ENCODE measurements at regions not wholly inside any gene's neighbourhood (a gene's known extent, or its start where the extent isn't known, plus 50 kb on each side); places are given as distances from the start of the nearest gene placed in this dataset.

- no peak overlapping the region for H3K27ac Mint-ChIP-seq
- no peaks in the 10 kb centered on the region for H3K9me3 Mint-ChIP-seq
- no peaks in the 10 kb centered on the region for H3K36me3 Mint-ChIP-seq
- DNase-seq = peak; percentile 31
- CTCF ChIA-PET = interaction anchor here (0.8 to 4.3 kb wide), 8 partner anchors 9 to 273 kb away, joined by 3 to 26 read pairs (median 4); partner anchors contain the start of gene KALRN
- no peaks in the 10 kb centered on the region for H3K4me1 Mint-ChIP-seq
- no peak overlapping the region for H3K4me3 Mint-ChIP-seq
- peaks cover 30% of the 10 kb centered on the region for H3K27me3 Mint-ChIP-seq
Observed at GRCh38 chr3:124078953-124079911, 87.3 kb upstream of the ROPN1 start.

DNA sequence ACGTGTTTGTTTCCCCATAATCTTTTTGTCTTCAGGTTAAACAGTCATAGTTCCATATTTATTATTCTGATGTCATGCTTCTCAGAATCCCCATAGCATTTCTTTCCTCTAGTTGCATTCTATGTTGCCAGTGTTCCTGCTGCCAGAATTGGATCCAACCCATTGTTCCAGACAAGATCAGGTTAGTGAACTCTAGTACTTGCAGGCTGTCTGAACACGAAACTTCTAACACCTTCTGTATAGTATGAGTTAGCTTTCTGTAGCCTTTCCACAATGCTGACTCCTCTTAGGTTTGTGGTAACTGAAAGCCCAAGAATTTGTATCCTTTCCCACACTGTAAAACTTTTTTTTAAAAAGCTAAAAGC lies 88.0 kb upstream of the ROPN1 start:
- Mint-ChIP-seq H3K36me3 (no peaks in the 10 kb centered on the region), H3K27ac (no peak overlapping the region), H3K4me3 (no peak overlapping the region), H3K9me3 (no peaks in the 10 kb centered on the region), H3K4me1 (no peaks in the 10 kb centered on the region), H3K27me3 (peaks cover 31% of the 10 kb centered on the region)
- DNase-seq = no peak
- CTCF ChIA-PET = interaction anchor here (0.8 to 4.3 kb wide), 9 partner anchors 10 to 430 kb away, joined by 3 to 26 read pairs (median 4); partner anchors contain the start of gene KALRN

DNA sequence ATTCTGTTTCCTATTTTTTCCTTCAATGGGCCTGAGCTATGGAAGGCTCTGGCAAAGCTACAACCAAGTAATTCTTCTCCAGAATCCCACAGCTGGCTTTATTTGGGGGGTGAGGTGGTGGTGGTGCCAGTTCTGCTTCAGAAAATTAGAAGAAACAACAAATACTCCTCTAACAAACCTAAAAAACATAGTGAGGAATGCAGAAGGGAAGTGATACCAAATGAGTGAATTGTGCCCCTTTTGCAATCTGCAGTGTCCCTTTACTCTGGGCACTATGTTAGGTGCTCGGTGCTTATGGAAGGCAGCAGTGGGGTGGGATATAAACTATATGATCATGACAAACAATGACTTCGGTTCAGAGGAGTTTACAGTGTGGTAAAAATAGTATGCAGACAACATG lies 90.4 kb upstream of the ROPN1 start:
- Mint-ChIP-seq H3K36me3 (no peaks in the 10 kb centered on the region), H3K4me3 (no peak overlapping the region), H3K27me3 (peaks cover 21% of the 10 kb centered on the region), H3K9me3 (no peaks in the 10 kb centered on the region), H3K27ac (no peak overlapping the region), H3K4me1 (no peaks in the 10 kb centered on the region)
- no peak for DNase-seq
- CTCF ChIA-PET = interaction anchor here (3.3 kb wide), 1 partner anchor 49 kb away, joined by 8 read pairs; the partner anchor contains the start of gene KALRN

DNA sequence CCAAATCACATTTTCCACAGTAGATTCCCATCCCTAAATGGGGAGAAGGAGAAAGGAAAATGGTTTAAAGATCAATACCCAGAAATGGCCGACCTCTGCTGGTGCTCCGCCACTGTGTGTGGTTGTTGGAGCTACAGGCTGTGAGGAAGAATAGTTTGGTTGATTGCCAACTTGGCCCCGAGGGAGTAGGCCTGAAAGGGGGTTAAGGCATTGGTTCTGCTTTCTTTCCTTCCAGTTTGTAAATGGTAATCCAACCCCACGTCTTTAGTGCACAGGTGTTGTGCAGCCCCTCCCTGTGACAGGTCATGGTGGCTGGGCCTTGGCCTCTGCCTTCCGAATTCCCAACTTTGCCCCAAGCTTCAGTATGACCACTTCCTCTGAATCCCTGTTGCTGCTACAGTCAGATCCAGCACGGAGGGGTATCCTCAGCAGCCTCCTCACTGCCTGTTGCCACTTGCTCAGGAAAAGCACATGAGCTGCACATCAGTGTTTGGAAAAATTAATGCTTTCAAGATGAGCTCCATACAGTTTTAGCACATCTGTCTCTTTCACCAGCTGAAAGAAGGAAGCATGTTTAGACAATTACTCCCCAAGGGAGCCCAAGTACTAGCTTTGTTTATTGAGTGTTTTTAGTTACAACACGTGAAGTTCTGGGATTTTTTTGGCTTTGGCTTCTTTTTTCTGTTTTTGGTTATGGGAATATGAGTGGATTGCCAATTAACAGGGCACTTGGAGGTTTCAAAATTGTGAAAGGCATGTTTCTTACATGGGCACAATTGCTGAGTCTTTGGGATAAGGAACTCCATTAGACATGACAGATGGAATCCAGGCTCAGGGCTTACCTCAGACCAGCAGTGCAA lies 92.3 kb upstream of the ROPN1 start:
- H3K27ac Mint-ChIP-seq = no peak overlapping the region
- no peaks in the 10 kb centered on the region for H3K4me1 Mint-ChIP-seq
- no peak overlapping the region for H3K4me3 Mint-ChIP-seq
- DNase-seq = no peak
- no peaks in the 10 kb centered on the region for H3K9me3 Mint-ChIP-seq
- CTCF ChIA-PET = no interaction called here
- H3K36me3 Mint-ChIP-seq = no peaks in the 10 kb centered on the region
- H3K27me3 Mint-ChIP-seq = peaks cover 17% of the 10 kb centered on the region

- peaks cover 27% of the 10 kb centered on the region for H3K27me3 Mint-ChIP-seq
- H3K9me3 Mint-ChIP-seq = no peaks in the 10 kb centered on the region
- no peak for DNase-seq
- CTCF ChIA-PET = interaction anchor here (1.0 to 1.1 kb wide), 2 partner anchors 56 to 477 kb away, joined by 3 read pairs; no protein-coding TSS in a partner anchor
- H3K4me3 Mint-ChIP-seq = no peak overlapping the region
- H3K36me3 Mint-ChIP-seq = no peaks in the 10 kb centered on the region
- H3K4me1 Mint-ChIP-seq = no peaks in the 10 kb centered on the region
- no peak overlapping the region for H3K27ac Mint-ChIP-seq
Observed at GRCh38 chr3:124088801-124089200, 96.9 kb upstream of the ROPN1 start.

GRCh38 chr3:124089214-124089613 lies 97.3 kb upstream of the ROPN1 start:
- no peak for DNase-seq
- CTCF ChIA-PET = interaction anchor here (0.6 to 1.0 kb wide), 2 partner anchors 11 to 477 kb away, joined by 3 read pairs; no protein-coding TSS in a partner anchor
- H3K36me3 Mint-ChIP-seq = no peaks in the 10 kb centered on the region
- H3K27ac Mint-ChIP-seq = no peak overlapping the region
- H3K27me3 Mint-ChIP-seq = peaks cover 27% of the 10 kb centered on the region
- no peak overlapping the region for H3K4me3 Mint-ChIP-seq
- H3K9me3 Mint-ChIP-seq = no peaks in the 10 kb centered on the region
- no peaks in the 10 kb centered on the region for H3K4me1 Mint-ChIP-seq

DNA sequence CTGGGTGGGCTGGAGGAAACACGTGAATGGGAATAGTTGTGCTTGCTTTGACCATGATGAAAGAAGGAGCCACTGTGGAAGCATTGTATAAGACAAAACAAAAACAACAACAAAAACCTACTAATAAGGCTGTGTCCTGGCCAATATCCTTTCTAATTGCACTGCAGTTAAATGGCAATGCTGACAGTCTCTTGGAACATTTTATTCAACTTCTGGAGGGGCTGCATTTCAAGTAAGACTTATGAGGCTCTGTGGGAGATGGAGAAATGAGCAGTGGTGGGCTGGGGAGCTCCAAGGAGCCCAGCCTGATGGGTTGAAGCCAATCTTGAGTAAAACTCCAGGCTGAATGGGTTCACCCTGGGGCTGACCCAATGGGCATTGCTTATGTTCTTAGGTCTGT lies 99.8 kb upstream of the ROPN1 start:
- Mint-ChIP-seq H3K4me1 (no peaks in the 10 kb centered on the region), H3K27me3 (peaks cover 26% of the 10 kb centered on the region), H3K4me3 (no peak overlapping the region), H3K27ac (no peak overlapping the region), H3K9me3 (no peaks in the 10 kb centered on the region), H3K36me3 (no peaks in the 10 kb centered on the region)
- CTCF ChIA-PET = no interaction called here
- no peak for DNase-seq

GRCh38 chr3:124092811-124093210 lies 100.9 kb upstream of the ROPN1 start:
- no peak for DNase-seq
- Mint-ChIP-seq H3K4me1 (no peaks in the 10 kb centered on the region), H3K9me3 (no peaks in the 10 kb centered on the region), H3K4me3 (no peak overlapping the region), H3K36me3 (no peaks in the 10 kb centered on the region), H3K27me3 (peaks cover 26% of the 10 kb centered on the region), H3K27ac (no peak overlapping the region)
- CTCF ChIA-PET = no interaction called here

GRCh38 chr3:124094496-124094895 lies 102.6 kb upstream of the ROPN1 start:
- H3K36me3 Mint-ChIP-seq = no peaks in the 10 kb centered on the region
- no peak overlapping the region for H3K4me3 Mint-ChIP-seq
- H3K27ac Mint-ChIP-seq = no peak overlapping the region
- H3K4me1 Mint-ChIP-seq = no peaks in the 10 kb centered on the region
- no peak for DNase-seq
- H3K9me3 Mint-ChIP-seq = no peaks in the 10 kb centered on the region
- CTCF ChIA-PET = no interaction called here
- H3K27me3 Mint-ChIP-seq = peaks cover 22% of the 10 kb centered on the region

- CTCF ChIA-PET = no interaction called here
- peaks cover 4% of the 10 kb centered on the region for H3K27me3 Mint-ChIP-seq
- no peak for DNase-seq
Observed at GRCh38 chr3:124097362-124098131, 105.6 kb upstream of the ROPN1 start.

DNA sequence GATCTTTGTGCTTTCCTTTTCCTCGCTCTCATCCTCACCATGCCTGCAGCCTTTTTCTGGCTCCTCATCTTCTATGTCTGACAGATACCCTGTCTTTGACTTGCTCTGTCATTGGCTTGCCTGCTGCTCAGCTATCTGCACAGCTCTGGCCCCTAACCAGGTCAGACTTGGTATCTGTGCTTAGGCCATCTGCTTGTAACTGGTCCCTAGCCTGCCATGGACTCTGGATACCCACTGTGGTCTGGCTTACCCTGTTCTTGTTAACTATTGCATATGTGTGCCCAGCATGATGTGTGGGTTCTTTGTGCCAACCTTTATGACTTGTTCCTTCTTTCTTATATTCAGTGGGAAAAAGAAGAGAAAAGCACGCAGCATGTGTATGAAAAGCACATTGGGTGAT lies 109.7 kb upstream of the ROPN1 start:
- no peak overlapping the region for H3K27ac Mint-ChIP-seq
- H3K36me3 Mint-ChIP-seq = no peaks in the 10 kb centered on the region
- no peaks in the 10 kb centered on the region for H3K27me3 Mint-ChIP-seq
- DNase-seq = no peak
- CTCF ChIA-PET = no interaction called here
- no peaks in the 10 kb centered on the region for H3K4me1 Mint-ChIP-seq
- H3K9me3 Mint-ChIP-seq = no peaks in the 10 kb centered on the region
- H3K4me3 Mint-ChIP-seq = no peak overlapping the region

More at GRCh38 chr3:124097362-124098131, 105.6 kb upstream of the ROPN1 start:
- Mint-ChIP-seq H3K4me3 (no peak overlapping the region), H3K27ac (no peak overlapping the region), H3K36me3 (no peaks in the 10 kb centered on the region), H3K4me1 (no peaks in the 10 kb centered on the region), H3K9me3 (no peaks in the 10 kb centered on the region)

GRCh38 chr3:124107104-124107890 lies 115.4 kb upstream of the ROPN1 start:
- Mint-ChIP-seq H3K4me1 (no peaks in the 10 kb centered on the region), H3K9me3 (no peaks in the 10 kb centered on the region), H3K4me3 (no peak overlapping the region), H3K36me3 (no peaks in the 10 kb centered on the region), H3K27ac (no peak overlapping the region), H3K27me3 (no peaks in the 10 kb centered on the region)
- CTCF ChIA-PET = no interaction called here
- DNase-seq = no peak

DNA sequence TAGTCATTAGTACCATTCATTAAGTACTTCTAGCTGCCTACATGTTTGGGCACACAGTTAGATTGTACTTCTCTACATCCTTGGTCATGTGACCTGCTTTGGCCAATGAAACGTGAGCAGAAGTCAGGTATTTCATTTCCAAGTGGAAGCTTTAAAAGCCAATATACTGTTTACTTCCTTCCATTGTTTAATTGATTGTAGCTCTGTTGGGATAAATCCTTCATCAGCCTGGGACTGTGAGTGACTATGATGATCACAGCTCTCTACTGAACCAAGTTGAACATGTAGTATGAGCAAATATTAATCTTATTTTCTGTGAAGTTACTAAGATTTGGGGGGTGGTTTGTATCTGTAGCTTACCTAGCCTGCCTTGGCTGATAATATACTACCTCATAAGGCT lies 116.5 kb upstream of the ROPN1 start:
- Mint-ChIP-seq H3K27me3 (peaks cover under 1% of the 10 kb centered on the region), H3K27ac (no peak overlapping the region), H3K4me3 (no peak overlapping the region), H3K9me3 (no peaks in the 10 kb centered on the region), H3K4me1 (no peaks in the 10 kb centered on the region), H3K36me3 (no peaks in the 10 kb centered on the region)
- no peak for DNase-seq
- CTCF ChIA-PET = no interaction called here
